HG03066 (cell line): ENCODE measurements at regions not wholly inside any gene's neighbourhood (a gene's known extent, or its start where the extent isn't known, plus 50 kb on each side); places are given as distances from the start of the nearest gene placed in this dataset.
"Not testable (repeated sequence)": the region's sequence is repeated elsewhere in the genome, so short reads cannot be mapped to it uniquely, and the experiment has no call there.

Experiments
- ATAC-seq: cut with Tn5 transposase; IDR thresholded peaks from one replicate; pipeline ENCODE4 v1.9.1; 2021; ENCODE audit warnings: low read depth; ENCODE audit not compliant: unreplicated experiment

DNA sequence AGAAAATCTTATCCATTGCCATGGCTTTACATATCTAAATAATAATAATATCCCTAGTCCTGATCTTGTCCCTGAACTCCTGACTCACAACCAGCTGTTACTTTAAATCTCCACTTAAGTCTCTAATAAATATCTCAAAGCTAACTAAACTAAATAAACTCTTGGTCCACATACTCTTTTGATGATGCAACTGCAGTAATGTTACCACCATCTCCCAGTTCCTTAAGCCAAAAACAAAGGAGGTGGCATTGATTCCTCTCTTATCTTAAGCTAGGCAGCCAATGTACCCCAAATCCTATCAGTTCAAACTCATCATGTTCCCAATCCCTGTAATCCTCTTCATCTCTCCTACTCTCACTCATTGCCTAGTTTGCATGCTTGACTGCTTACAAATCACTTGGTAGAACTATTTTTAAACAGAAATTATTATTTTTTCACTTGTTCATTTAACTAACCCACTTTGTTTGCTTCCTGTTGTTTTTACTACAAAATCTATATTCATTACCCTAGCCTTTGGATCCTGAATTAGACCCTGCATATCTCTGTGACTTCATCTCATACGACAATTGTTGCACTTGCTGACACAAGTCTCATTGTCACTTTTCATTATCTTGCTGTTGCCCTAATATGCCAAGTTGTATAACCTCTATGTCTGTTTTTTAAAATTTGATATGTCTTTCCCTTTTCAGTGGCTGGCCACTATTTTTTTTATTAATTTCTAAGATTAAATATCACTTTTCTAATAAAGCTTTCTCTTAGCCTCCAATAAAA, 462.2 kb downstream of the ZPLD1 start:
- ATAC-seq, result no peak

DNA sequence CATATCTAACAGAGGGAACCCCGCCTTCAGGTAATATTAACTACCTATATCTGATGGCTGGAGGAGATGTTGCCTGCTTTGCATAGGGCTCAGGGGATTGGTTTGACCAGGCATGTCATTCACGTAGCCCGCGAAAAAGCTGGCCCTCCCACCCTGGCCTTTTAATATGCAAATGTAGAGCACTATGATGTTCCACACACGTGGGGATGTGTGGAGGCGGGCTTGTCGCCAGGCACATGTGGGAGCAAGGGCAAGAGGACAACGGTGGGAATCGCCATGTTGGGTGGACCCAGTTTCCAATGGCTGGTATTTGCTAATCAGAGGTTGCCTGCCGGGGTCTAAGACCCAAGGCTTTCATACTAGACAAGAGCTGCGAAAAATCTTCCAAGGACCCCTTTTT, 469.8 kb downstream of the ZPLD1 start:
- ATAC-seq, result no peak

DNA sequence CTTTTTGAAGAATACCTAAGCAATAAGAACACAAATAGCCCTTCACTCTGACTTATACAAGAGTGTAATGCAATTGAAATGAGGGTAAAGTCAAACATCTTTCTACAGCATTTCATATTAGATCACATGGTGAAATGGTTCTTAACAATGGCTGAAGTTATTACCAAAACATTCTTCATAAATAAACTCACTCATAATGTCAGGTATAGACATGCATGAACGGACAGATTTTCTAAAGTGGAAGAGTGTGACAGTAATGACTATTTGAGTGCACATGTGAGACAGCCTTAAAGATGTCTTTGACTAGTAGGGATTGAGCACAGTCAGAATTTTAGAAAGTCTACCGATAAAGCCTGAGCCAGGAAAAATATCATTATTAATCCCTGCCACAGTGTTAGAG, 471.0 kb downstream of the ZPLD1 start:
- no peak for ATAC-seq

DNA sequence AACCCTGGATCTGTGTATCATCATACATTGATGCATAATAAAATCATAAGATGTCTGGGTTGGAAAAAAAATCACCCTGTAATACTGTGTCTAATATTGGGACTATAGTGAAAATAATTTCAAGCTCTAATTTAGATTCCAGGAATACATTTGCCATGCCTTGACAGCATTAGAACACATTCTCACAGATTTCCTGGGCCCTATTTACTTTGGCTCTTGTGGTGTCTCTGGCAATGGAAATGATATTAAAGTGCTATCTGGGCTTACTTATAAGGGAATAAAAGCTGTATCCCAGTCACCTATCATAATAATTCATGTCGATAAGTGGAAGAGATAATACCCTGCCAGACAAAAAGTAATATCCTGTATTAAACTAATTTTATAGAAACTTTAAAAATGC, 472.0 kb downstream of the ZPLD1 start:
- ATAC-seq, result no peak

DNA sequence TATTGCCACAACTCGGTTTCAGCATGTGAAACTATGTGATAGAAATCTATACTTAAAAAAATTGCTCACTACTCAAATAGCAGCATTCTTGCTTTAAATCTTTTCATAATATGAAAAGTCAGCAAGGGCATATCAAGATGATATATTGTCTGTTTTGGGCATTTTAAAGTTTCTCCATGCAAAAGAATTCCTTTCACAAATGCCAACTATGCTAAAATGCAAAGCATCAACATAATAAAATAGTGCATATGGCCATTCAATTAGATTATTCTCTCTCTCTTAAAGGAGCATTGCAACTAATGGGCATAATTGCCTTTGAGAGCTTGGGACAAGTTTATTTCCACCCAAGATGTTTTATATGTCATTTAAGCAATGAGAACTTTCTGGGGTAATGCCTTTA, 475.1 kb downstream of the ZPLD1 start:
- no peak for ATAC-seq

DNA sequence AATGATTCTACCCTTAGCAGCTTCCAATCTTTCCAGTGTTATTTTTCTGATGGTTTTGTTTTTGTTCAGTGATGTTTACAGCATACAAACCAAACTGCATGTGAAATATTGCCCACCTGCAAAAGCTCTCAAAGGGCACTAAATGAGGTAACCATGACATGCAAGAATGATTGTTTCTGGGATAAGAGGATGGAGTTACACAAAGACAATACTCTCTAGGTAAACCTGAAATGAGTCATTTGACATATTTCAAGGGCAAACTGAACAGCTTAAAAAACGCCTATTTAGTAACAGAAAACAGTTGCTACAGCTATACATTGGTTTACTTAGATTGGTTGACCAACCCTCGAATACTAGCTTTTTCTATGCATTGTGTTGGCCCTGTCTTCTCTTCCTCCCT, 481.7 kb downstream of the ZPLD1 start:
- no peak for ATAC-seq

DNA sequence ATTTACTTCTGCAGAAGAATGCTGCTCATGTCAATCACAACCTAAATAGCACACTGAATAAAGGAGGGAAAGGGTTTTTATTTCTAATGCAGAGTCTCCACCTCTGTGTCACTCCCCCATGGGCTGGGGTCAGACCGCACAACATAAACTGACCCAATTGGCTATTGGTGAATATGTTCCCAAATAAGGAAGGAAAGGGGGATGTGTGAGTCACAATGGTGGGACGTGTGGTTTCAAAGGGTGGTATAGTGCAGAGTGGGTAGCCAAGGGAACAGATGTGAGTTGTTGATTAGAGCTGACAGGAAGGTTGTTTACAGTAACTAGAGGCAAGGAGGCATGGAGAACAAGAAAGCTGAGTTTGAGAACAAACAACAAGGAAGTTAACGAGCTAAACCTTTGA, 491.8 kb downstream of the ZPLD1 start:
- no peak for ATAC-seq

DNA sequence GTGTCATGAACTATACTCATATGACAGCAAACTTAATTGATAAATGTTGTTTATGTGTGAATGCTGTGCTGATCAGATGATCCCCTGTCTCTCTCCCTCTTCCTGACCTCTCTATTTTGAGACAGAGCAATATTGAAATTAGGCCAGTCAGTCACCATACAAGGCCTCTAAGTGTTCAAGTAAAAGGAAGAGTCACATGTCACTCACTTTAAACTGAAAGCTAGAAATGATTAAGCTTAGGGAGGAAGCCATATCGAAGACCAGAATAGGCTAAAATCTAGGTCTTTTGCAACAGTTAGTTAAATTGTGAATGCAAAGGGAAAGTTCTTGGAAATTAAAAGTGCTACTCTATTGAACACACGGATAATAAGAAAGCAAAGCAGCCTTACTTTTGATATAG, 498.6 kb downstream of the ZPLD1 start:
- ATAC-seq, result no peak

DNA sequence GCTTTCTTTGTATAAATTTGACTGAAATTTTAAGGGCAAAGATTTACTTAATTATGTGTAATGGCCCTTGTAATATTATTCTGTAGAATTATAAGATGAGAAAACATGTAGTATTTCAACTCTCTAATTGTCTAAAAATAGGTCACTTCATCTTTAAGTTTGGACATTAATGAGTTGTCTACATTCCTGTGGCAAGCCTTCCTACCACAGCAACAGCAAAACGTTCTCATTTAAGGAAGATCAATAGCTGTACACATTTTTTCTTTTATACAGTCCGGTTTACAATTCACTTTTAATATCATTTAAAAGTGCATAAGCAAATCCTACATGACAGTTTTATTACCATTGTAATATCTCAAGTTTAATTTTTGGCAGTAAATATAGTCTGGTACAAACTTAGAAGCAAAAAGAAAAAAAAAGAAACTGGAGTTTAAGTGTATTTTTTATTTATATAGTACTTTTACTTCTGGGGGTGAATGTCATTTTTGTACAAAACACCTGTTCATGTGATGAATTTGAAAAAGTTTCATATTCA, 501.8 kb downstream of the ZPLD1 start:
- ATAC-seq, result no peak

DNA sequence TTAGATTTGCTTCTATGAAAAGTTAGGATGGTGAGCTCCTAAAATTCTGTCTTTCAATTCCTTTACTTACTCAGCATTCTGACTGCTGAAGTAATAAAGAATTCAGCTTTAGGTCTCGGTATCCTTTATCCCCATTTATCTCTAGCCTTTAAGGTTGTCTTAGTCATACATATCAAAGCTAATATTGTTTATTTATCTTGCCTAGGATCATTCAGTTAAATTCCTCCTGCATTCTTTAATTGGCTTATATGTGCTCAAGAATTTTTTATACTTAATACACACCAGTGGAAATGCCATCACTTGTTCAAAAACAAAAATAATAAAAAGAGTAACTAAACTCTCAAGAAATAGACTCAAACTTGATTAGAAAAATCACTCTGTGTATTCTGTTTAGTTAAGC, 507.0 kb downstream of the ZPLD1 start:
- no peak for ATAC-seq

DNA sequence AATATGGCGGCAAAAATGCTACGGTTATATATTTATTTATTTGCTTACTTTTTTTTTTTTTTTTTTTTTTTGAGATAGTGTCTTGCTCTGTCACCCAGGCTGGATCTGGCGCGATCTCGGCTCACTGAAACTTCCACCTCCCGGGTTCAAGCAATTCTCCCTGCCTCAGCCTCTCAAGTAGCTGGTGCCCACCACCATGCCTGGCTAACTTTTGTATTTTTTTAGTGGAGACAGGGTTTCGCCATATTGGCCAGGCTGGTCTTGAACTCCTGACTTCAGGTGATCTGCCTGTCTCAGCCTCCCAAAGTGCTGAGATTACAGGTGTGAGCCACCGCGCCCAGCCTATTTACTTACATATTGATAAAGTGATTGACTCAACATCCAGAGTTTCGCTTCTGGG, 511.6 kb downstream of the ZPLD1 start:
- not testable (repeated sequence) for ATAC-seq

DNA sequence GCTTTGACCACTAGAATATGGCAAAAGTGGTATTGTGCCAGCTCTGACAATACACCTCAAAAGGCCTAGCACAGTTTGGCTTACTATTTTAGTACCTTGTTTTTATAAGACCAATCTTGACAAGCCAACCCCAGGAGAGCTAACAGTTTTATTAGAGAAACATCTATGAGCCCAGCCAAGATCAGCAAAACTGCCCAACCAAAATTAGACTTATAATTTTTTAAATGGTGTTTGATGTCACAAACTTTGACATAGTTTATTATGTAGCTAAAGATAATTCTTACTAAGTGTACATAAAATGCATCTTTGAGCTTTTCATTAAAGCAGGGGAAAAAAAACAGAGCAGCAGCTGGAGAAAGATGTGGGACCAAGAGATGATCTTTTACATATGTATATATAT, 537.5 kb downstream of the ZPLD1 start:
- ATAC-seq, result no peak

DNA sequence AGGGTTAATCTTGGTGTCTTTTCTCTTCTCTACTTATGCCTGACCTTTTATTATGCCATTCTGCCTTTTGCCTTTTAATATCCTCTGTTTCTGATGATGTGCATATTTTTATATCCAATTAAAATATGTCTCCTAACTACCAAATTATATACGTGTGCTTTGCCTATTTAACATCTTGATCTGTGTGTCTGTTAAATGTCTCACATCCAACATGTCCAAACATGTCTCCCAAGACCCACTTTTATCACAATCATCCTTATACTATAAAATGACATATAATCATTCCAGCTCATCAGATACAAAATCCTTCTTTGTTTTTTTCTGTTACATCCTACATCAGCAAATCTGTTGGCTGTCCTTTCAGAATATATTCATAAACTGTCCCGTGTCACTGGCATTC, 539.5 kb downstream of the ZPLD1 start:
- ATAC-seq, result no peak

DNA sequence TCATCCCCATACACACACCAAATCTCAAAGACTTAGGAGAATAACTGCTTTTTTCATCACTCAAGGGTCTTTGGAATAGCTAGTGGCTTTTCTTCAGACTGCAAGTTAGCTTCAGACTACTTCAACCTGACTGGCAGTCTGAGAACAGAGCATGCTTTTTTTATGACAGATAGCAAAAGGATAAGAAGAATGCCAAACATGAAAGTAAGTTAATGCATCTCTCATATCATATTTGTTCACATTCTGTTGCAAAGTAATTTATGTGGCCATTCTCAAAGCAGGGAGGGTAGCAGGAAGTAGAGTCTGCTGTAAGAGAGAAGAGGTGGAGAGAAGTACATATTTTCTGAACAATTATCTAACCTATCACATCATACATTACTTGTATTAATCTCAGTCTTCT, 544.4 kb downstream of the ZPLD1 start:
- ATAC-seq, result no peak

DNA sequence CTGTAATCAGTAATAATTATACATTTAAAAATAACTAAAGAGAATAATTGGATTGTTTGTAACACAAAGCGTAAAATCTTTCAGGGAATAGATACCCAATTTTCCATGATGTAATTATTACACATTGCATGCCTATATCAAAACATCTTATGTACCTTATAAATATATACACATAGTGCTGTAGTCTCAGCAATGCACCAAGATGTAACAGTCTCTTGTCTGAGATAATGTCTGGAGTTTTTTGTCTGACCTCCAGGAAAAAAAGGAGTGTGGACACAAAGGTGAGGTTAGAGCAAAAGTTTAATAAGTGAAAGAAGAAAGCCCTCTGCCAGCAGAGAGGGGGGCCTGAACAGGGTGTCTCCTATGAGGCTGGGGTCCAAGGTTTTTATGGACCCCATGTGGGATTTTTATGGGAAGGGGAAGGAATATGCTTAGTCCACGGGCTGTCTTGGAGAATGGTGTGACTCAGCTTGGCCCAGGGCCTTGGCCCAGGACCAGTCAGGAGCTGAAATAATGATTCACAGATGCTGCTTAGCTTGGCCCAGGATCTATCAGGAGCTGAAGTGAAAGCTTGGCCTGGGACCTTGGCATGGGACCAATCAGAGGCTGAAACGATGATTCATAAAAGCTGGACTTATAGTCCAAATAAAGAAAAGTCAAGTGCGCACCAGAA, 545.0 kb downstream of the ZPLD1 start:
- ATAC-seq, result no peak

DNA sequence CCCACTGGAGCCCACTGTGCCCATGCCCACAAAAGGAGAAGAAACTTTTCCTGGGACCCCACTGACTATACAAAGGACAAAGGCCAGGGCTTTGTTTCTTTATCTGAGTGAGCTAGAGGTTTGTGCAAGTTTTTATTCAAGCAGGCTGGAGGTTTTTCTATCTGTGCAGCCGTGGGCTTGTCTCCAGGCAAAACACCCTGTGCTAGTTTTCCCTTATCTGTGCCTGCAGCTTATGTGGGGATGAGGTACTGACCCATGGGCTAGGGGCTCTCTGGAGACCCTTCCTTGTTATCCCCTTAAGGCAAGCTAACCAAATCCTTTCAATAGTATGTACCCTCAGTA, 545.5 kb downstream of the ZPLD1 start:
- ATAC-seq, result no peak

DNA sequence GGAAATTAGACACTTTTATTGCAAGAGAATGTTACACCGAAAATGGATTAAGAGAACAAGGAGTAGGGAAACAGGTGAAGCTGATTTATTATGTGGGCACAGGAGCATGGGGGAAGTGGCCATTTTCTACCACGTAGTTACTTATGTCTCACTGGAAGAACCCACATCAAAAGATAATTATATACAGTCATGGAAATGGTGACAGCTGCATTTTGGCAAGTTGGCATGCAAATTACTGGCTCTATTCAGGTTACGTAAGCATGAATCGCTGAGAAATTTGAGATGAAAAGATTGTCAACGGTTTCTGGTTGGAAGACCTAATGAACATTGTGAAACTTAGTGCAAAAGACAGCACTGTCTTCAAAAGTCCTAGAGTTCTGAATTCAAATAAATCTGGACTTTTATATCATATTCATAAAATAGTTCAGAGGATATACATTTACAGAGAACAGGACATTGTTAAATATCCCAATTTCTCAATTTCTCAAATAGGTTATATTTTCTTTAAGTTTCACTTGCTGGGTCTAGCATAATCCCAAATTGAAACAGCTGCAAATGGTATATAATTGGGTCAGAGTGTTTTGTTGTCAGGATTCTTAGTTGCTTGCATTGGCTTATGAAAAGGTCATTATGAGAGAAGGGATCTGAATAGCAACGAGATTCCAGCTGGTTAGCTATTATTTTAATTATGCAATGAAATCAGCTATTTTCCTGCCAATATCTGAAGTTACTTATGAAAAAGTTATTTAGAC, 567.8 kb downstream of the ZPLD1 start:
- ATAC-seq, result no peak

DNA sequence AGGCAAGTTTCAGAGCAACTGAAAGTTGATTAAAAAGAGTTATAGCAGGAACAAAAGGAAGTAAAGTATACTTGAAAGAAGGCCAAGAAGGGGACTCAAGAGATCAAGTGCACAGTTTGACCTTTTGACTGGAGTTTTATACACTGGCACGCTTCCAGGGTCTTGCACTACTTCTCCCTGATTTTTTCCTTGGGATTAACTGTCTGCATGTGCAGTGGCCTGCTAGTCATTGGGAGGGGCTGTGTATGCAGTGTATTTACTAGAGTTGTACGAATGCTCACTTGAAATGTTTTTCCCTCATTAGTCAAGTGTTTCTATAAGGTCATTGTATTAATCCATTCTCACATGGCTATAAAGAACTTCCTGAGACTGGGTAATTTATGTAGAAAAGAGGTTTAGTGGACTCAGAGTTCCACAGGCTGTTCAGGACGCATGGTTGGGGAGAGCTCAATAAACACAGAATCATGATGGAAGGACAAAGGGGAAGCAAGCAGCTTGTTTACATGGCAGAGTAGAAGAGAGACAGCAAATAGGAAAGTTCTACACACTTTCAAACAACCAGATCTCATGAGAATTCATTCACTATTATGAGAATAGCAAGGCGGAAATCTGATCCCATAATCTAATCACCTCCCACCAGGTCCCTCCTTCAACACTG, 571.8 kb downstream of the ZPLD1 start:
- ATAC-seq, result no peak

DNA sequence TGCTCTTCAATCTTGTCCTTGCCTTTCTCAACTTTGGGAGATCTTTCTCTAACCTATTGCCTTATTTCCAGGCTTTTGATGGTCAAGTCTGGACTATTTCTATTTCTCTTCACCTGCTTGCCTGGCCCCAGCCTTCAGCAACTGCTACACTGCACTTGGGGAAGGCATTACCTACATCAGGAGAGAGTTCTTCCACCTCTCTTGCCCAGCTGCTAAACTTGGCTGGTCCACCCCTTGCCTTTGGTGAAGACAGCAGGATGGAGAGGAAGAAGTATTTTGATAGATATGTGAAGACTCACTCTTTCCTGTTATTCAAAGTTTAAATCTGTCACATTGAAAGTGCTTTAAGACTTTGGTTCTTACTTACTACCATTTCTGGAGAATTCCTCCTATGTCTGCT, 574.8 kb downstream of the ZPLD1 start:
- ATAC-seq, result no peak

DNA sequence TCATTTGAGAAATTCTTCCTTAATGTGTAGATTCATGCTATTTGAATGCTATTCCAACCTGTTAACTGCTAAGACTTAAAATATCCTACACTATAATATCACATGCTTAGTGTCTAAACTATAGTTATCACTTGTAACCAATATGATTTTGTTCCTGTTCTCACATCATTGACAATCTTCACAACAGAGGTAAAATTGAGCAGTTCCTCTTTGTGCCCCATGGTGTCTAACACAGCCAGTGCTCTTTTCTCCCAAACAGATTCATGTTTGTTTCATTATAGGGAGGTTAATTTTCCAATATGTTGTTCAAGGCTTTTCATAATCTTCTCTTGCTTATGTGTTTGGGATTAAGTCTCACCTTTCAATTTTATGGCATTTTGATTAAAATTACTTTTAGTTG, 591.1 kb downstream of the ZPLD1 start:
- ATAC-seq, result no peak

DNA sequence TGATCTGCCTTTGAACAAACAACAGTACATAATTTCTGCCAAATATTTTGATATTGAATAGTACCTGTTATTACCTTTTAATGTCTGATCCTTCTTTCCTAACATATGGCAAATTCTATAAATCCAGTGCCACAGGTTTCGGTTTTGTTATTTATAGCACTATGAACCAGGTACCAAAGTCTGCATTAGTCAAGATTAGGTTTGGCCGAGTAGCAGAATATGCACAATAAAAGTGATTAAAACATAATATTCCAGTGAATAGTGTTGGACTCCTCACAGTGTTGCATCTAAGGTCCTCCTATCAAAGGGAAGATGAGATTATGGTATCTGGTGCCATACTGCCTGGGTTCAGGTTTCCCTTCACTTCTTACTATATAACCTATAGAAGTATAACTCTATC, 599.0 kb downstream of the ZPLD1 start:
- no peak for ATAC-seq
